ENCODE measurements at regions not wholly inside any gene's neighbourhood (a gene's known extent, or its start where the extent isn't known, plus 50 kb on each side); places are given as distances from the start of the nearest gene placed in this dataset.

- no peaks in the 10 kb centered on the region for H3K9me3 ChIP-seq (ENCODE audit: control insufficient read depth in 1 of 2, insufficient read depth in 1 of 2, low read depth in 1 of 2, low read length in 2 of 2)
Measured at GRCh38 chr1:242670019-242670418, 145.5 kb upstream of the PLD5 start.

More at GRCh38 chr1:242670019-242670418, 145.5 kb upstream of the PLD5 start:
- no peak overlapping the region for H3K27ac ChIP-seq (ENCODE audit: low read depth, low read length)
- no TSS peak for BruUV-seq (replicated peaks)
- TF ChIP-seq FOSL1 (IDR thresholded peaks at IDR 0.05; ENCODE audit: low read depth): no peak
- TF ChIP-seq, protein P1, sequence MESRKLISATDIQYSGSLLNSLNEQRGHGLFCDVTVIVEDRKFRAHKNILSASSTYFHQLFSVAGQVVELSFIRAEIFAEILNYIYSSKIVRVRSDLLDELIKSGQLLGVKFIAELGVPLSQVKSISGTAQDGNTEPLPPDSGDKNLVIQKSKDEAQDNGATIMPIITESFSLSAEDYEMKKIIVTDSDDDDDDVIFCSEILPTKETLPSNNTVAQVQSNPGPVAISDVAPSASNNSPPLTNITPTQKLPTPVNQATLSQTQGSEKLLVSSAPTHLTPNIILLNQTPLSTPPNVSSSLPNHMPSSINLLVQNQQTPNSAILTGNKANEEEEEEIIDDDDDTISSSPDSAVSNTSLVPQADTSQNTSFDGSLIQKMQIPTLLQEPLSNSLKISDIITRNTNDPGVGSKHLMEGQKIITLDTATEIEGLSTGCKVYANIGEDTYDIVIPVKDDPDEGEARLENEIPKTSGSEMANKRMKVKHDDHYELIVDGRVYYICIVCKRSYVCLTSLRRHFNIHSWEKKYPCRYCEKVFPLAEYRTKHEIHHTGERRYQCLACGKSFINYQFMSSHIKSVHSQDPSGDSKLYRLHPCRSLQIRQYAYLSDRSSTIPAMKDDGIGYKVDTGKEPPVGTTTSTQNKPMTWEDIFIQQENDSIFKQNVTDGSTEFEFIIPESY (IDR thresholded peaks at IDR 0.05; ENCODE audit: extremely low read depth, insufficient replicate concordance, low read length): no peak
- no peak for TF ChIP-seq CEBPB (IDR thresholded peaks at IDR 0.05; ENCODE audit: low read depth)
- TF ChIP-seq ZNF274 (IDR thresholded peaks at IDR 0.05; ENCODE audit: low read depth, low read length): no peak
- TF ChIP-seq EZH2phosphoT487 (IDR thresholded peaks at IDR 0.05; ENCODE audit: borderline replicate concordance): no peak
- no peak for TF ChIP-seq EGR1 (IDR thresholded peaks at IDR 0.05; ENCODE audit: low read depth)
- TF ChIP-seq, protein P2, sequence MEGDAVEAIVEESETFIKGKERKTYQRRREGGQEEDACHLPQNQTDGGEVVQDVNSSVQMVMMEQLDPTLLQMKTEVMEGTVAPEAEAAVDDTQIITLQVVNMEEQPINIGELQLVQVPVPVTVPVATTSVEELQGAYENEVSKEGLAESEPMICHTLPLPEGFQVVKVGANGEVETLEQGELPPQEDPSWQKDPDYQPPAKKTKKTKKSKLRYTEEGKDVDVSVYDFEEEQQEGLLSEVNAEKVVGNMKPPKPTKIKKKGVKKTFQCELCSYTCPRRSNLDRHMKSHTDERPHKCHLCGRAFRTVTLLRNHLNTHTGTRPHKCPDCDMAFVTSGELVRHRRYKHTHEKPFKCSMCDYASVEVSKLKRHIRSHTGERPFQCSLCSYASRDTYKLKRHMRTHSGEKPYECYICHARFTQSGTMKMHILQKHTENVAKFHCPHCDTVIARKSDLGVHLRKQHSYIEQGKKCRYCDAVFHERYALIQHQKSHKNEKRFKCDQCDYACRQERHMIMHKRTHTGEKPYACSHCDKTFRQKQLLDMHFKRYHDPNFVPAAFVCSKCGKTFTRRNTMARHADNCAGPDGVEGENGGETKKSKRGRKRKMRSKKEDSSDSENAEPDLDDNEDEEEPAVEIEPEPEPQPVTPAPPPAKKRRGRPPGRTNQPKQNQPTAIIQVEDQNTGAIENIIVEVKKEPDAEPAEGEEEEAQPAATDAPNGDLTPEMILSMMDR (IDR thresholded peaks at IDR 0.05 in 2 of 3, conservative IDR thresholded peaks at IDR 0.05 in 1 of 3; ENCODE audit: borderline replicate concordance in 1 of 3, insufficient read depth in 1 of 3, low read depth in 2 of 3, low read length in 2 of 3): no peak
- H2AFZ ChIP-seq (ENCODE audit: low read depth, low read length, poor library complexity, severe bottlenecking): no peak overlapping the region
- DNase-seq (ENCODE audit: low read depth, low spot score) (no peak), ATAC-seq (no peak)
- H3K4me3 ChIP-seq (replicated peaks in 1 of 2; ENCODE audit: low read depth in 1 of 2, low read length in 2 of 2): no peak overlapping the region
- H3K79me2 ChIP-seq (ENCODE audit: insufficient read depth, low read length): no peaks in the 10 kb centered on the region
- H4K20me1 ChIP-seq (ENCODE audit: insufficient read depth): no peaks in the 10 kb centered on the region
- no peaks in the 10 kb centered on the region for H3K4me1 ChIP-seq (ENCODE audit: control insufficient read depth in 1 of 2, insufficient read depth in 2 of 2, low read length in 2 of 2)
- H3K9ac ChIP-seq (ENCODE audit: low read length): no peak overlapping the region
- ChIA-PET POLR2A (no interaction called here), RAD21 (ENCODE audit: low non-redundant PET in 1 of 2, low total read pairs in 2 of 2, uncharacterized antibody in 2 of 2, unreplicated experiment in 2 of 2) (no interaction called here), CTCF (no interaction called here)
- H3K36me3 ChIP-seq (ENCODE audit: control insufficient read depth in 1 of 2, insufficient read depth in 2 of 2, low read length in 2 of 2): no peaks in the 10 kb centered on the region
- H3K27me3 ChIP-seq (ENCODE audit: insufficient read depth, low read length): no peaks in the 10 kb centered on the region
- intact Hi-C loops (cut with micrococcal nuclease): no loop called here
- no peak overlapping the region for H3K4me2 ChIP-seq (ENCODE audit: low read length)
- no peaks in the 10 kb centered on the region for H3K9me2 ChIP-seq (ENCODE audit: insufficient read depth)
